Endodermal cell (in vitro differentiated cells): ENCODE measurements at regions not wholly inside any gene's neighbourhood (a gene's known extent, or its start where the extent isn't known, plus 50 kb on each side); places are given as distances from the start of the nearest gene placed in this dataset.

Experiments used
- DNase-seq: peaks from one replicate; pipeline ENCODE4 v3.0.0-alpha.2; 2017
- H3K27ac ChIP-seq: 2 replicates; pipeline ENCODE4 v1.5.1; 2013; ENCODE audit warnings: mild to moderate bottlenecking, low read depth, low read length, moderate library complexity
- H3K27me3 ChIP-seq: 2 replicates; pipeline ENCODE4 v1.6.1; 2013; ENCODE audit warnings: mild to moderate bottlenecking, low read length, moderate library complexity; ENCODE audit not compliant: insufficient read depth, control insufficient read depth, poor library complexity, severe bottlenecking
- H3K36me3 ChIP-seq: 2 replicates; pipeline ENCODE4 v1.7.0; 2013; ENCODE audit warnings: mild to moderate bottlenecking, low read length, moderate library complexity; ENCODE audit not compliant: control insufficient read depth, insufficient read depth
- H3K4me1 ChIP-seq: one replicate; pipeline ENCODE4 v1.7.0; 2013; ENCODE audit warnings: low read length; ENCODE audit not compliant: control insufficient read depth, insufficient read depth
- H3K4me3 ChIP-seq: 2 replicates; pipeline ENCODE4 v1.5.1; 2013; ENCODE audit warnings: mild to moderate bottlenecking, low read length, moderate library complexity
- H3K9ac ChIP-seq: 2 replicates; pipeline ENCODE4 v1.6.1; 2013; ENCODE audit warnings: mild to moderate bottlenecking, low read length, moderate library complexity; ENCODE audit not compliant: poor library complexity, severe bottlenecking; ENCODE audit errors: extremely low read depth
- H3K9me3 ChIP-seq: 2 replicates; pipeline ENCODE4 v1.6.1; 2013; ENCODE audit warnings: mild to moderate bottlenecking, low read length, moderate library complexity; ENCODE audit not compliant: control insufficient read depth
- H3K27ac Mint-ChIP-seq: 2 replicates; pipeline ENCODE4 v1.8.0; 2020; ENCODE audit warnings: mixed read lengths
- H3K27me3 Mint-ChIP-seq: 2 replicates; pipeline ENCODE4 v1.8.0; 2021; ENCODE audit warnings: mild to moderate bottlenecking, mixed read lengths; ENCODE audit not compliant: insufficient read depth
- H3K36me3 Mint-ChIP-seq: 2 replicates; pipeline ENCODE4 v1.8.0; 2020; ENCODE audit warnings: low read depth, mixed read lengths
- H3K4me1 Mint-ChIP-seq: 2 replicates; pipeline ENCODE4 v1.8.0; 2020; ENCODE audit warnings: mixed read lengths
- H3K4me3 Mint-ChIP-seq: 2 replicates; pipeline ENCODE4 v1.8.0; 2020; ENCODE audit warnings: mild to moderate bottlenecking, moderate library complexity, mixed read lengths
- H3K9me3 Mint-ChIP-seq: 2 replicates; pipeline ENCODE4 v1.8.0; 2020; ENCODE audit warnings: mild to moderate bottlenecking, mixed read lengths
- WGBS, 2 experiments: methylation state at CpG; one replicate each; pipeline versions ENCODE4 v1.1.5 to v1.1.7; 2013; ENCODE audit warnings: missing lambda C conversion rate in 2 of 2, mixed read lengths in 1 of 2; ENCODE audit not compliant: insufficient coverage in 1 of 2, insufficient read length in 1 of 2; 5-methylcytosine and 5-hydroxymethylcytosine counted together
- TF ChIP-seq, protein P1 (sequence below): fragments of 200-600 bp; sonication (generic); conservative IDR thresholded peaks from 2 replicates; pipeline ENCODE4 v1.5.0; 2021; ENCODE audit warnings: antibody characterized with exemption, mild to moderate bottlenecking

DNA sequence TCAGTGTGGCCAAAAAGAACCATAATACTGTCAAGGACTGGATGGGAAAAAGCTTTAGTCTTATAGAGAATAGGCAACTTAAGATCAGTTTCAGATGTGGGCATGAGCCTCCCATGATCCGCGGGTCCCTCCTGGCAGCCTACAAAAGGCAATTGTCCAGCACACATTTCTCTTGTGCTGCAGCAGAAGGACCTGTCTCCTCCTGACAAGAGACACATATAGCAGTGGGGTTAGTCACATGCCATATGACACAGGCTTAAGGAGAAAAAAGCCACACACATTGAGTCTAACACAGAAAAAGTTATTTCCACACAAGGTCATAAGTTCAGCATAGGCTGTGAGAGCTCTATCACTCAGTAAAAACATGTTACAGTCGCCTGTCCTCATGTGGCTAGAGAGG lies 1378.7 kb upstream of the PRR20A start:
- no peaks in the 10 kb centered on the region for H3K27me3 ChIP-seq
- no peaks in the 10 kb centered on the region for H3K9me3 ChIP-seq
- H3K4me1 ChIP-seq = no peaks in the 10 kb centered on the region
- Mint-ChIP-seq H3K27ac (no peak overlapping the region), H3K9me3 (no peaks in the 10 kb centered on the region), H3K4me1 (no peaks in the 10 kb centered on the region), H3K36me3 (no peaks in the 10 kb centered on the region), H3K4me3 (no peak overlapping the region), H3K27me3 (no peaks in the 10 kb centered on the region)
- no peak overlapping the region for H3K27ac ChIP-seq
- 88 to 93% methylated on average over 3 of the region's 3 CpGs for WGBS, 2 experiments
- no peak for DNase-seq
- H3K9ac ChIP-seq = no peak overlapping the region
- H3K36me3 ChIP-seq = no peaks in the 10 kb centered on the region
- TF ChIP-seq, protein P1, sequence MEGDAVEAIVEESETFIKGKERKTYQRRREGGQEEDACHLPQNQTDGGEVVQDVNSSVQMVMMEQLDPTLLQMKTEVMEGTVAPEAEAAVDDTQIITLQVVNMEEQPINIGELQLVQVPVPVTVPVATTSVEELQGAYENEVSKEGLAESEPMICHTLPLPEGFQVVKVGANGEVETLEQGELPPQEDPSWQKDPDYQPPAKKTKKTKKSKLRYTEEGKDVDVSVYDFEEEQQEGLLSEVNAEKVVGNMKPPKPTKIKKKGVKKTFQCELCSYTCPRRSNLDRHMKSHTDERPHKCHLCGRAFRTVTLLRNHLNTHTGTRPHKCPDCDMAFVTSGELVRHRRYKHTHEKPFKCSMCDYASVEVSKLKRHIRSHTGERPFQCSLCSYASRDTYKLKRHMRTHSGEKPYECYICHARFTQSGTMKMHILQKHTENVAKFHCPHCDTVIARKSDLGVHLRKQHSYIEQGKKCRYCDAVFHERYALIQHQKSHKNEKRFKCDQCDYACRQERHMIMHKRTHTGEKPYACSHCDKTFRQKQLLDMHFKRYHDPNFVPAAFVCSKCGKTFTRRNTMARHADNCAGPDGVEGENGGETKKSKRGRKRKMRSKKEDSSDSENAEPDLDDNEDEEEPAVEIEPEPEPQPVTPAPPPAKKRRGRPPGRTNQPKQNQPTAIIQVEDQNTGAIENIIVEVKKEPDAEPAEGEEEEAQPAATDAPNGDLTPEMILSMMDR = no peak
- no peak overlapping the region for H3K4me3 ChIP-seq

- Mint-ChIP-seq H3K27ac (no peak overlapping the region), H3K27me3 (peaks cover 2% of the 10 kb centered on the region), H3K4me1 (no peaks in the 10 kb centered on the region), H3K9me3 (no peaks in the 10 kb centered on the region), H3K4me3 (no peak overlapping the region), H3K36me3 (no peaks in the 10 kb centered on the region)
- TF ChIP-seq, protein P1 = no peak
- WGBS, 2 experiments = 80 to 94% methylated on average over 1 to 2 of the region's 2 CpGs
- H3K36me3 ChIP-seq = no peaks in the 10 kb centered on the region
- H3K4me1 ChIP-seq = no peaks in the 10 kb centered on the region
- no peak overlapping the region for H3K27ac ChIP-seq
- no peak overlapping the region for H3K9ac ChIP-seq
- no peaks in the 10 kb centered on the region for H3K9me3 ChIP-seq
- DNase-seq = no peak
- H3K27me3 ChIP-seq = no peaks in the 10 kb centered on the region
- H3K4me3 ChIP-seq = no peak overlapping the region
Observed at GRCh38 chr13:55777612-55778011, 1363.1 kb upstream of the PRR20A start.

- Mint-ChIP-seq H3K4me3 (no peak overlapping the region), H3K4me1 (no peaks in the 10 kb centered on the region), H3K27ac (no peak overlapping the region), H3K36me3 (no peaks in the 10 kb centered on the region), H3K27me3 (peaks cover 2% of the 10 kb centered on the region), H3K9me3 (peaks cover 20% of the 10 kb centered on the region)
- DNase-seq = no peak
- TF ChIP-seq, protein P1 = no peak
- Histone ChIP-seq H3K9ac (no peak overlapping the region), H3K27me3 (no peaks in the 10 kb centered on the region), H3K9me3 (peaks cover 12% of the 10 kb centered on the region), H3K27ac (no peak overlapping the region), H3K4me1 (no peaks in the 10 kb centered on the region), H3K36me3 (no peaks in the 10 kb centered on the region), H3K4me3 (no peak overlapping the region)
- WGBS, 2 experiments = no CpG with 5 or more reads among the region's 1 CpG
Observed at GRCh38 chr13:55783841-55784240, 1356.9 kb upstream of the PRR20A start.
